BE2C (cell line): ENCODE measurements at regions not wholly inside any gene's neighbourhood (a gene's known extent, or its start where the extent isn't known, plus 50 kb on each side); places are given as distances from the start of the nearest gene placed in this dataset.

Experiments used
- DNase-seq: peaks from one replicate; pipeline ENCODE4 v3.0.0-alpha.2; 2020
- H3K27me3 ChIP-seq: fragments of 250-450 bp; sonication (Bioruptor Pico); 2 replicates; pipeline ENCODE4 v1.5.1; 2020; ENCODE audit warnings: mild to moderate bottlenecking
- H3K36me3 ChIP-seq: fragments of 250-450 bp; sonication (Bioruptor Pico); 2 replicates; pipeline ENCODE4 v1.5.1; 2020; ENCODE audit warnings: mild to moderate bottlenecking
- H3K4me1 ChIP-seq: fragments of 250-450 bp; sonication (Bioruptor Pico); 2 replicates; pipeline ENCODE4 v1.5.1; 2020
- H3K4me3 ChIP-seq: 2 replicates; pipeline ENCODE4 v1.5.1; 2011; ENCODE audit warnings: low read depth, low read length
- H3K9me3 ChIP-seq: fragments of 250-450 bp; sonication (Bioruptor Pico); 2 replicates; pipeline ENCODE4 v1.5.1; 2020
- TF ChIP-seq, protein P1 (sequence below): IDR thresholded peaks from 2 replicates; pipeline ENCODE4 v1.5.1; 2012; ENCODE audit warnings: mild to moderate bottlenecking, low read depth, low read length

- TF ChIP-seq, protein P1, sequence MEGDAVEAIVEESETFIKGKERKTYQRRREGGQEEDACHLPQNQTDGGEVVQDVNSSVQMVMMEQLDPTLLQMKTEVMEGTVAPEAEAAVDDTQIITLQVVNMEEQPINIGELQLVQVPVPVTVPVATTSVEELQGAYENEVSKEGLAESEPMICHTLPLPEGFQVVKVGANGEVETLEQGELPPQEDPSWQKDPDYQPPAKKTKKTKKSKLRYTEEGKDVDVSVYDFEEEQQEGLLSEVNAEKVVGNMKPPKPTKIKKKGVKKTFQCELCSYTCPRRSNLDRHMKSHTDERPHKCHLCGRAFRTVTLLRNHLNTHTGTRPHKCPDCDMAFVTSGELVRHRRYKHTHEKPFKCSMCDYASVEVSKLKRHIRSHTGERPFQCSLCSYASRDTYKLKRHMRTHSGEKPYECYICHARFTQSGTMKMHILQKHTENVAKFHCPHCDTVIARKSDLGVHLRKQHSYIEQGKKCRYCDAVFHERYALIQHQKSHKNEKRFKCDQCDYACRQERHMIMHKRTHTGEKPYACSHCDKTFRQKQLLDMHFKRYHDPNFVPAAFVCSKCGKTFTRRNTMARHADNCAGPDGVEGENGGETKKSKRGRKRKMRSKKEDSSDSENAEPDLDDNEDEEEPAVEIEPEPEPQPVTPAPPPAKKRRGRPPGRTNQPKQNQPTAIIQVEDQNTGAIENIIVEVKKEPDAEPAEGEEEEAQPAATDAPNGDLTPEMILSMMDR, result no peak
- Histone ChIP-seq H3K4me3 (no peak overlapping the region), H3K4me1 (no peaks in the 10 kb centered on the region), H3K36me3 (no peaks in the 10 kb centered on the region), H3K27me3 (no peaks in the 10 kb centered on the region; the same call in none of the 2 replicates), H3K9me3 (no peaks in the 10 kb centered on the region)
- no peak for DNase-seq
Measured at GRCh38 chr5:2024986-2025721, 142.4 kb upstream of the IRX4 start.

GRCh38 chr5:2023196-2023595 is 140.5 kb upstream of the IRX4 start:
- no peak overlapping the region for H3K4me3 ChIP-seq
- DNase-seq, result no peak
- TF ChIP-seq, protein P1, result no peak
- no peaks in the 10 kb centered on the region for H3K36me3 ChIP-seq
- no peaks in the 10 kb centered on the region; the same call in none of the 2 replicates for H3K27me3 ChIP-seq
- no peaks in the 10 kb centered on the region for H3K9me3 ChIP-seq
- no peaks in the 10 kb centered on the region for H3K4me1 ChIP-seq

DNA sequence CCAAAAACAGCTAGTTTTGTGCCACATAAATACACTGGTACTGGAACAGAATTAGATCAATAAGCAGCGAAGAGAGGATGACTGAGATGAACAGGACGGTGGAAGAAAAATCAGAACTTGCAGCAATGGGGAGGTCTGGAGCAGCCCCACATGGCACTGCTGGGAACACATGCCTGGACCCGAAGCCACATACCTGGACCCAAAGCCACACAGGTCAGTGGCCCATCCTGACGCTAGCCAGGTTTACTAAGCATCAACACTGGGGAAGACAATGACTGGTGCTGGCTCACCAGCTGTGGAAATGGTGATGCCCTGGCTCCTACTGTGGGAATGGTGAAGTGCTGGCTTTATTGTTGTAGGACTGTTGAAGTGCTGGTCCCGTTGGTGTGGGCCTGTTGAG is 139.7 kb upstream of the IRX4 start:
- DNase-seq, result no peak
- H3K9me3 ChIP-seq, result no peaks in the 10 kb centered on the region
- TF ChIP-seq, protein P1, result no peak
- H3K4me3 ChIP-seq, result no peak overlapping the region
- H3K36me3 ChIP-seq, result no peaks in the 10 kb centered on the region
- H3K27me3 ChIP-seq, result no peaks in the 10 kb centered on the region; the same call in none of the 2 replicates
- H3K4me1 ChIP-seq, result no peaks in the 10 kb centered on the region

- H3K27me3 ChIP-seq, result no peaks in the 10 kb centered on the region; the same call in none of the 2 replicates
- H3K4me1 ChIP-seq, result no peaks in the 10 kb centered on the region
- H3K9me3 ChIP-seq, result no peaks in the 10 kb centered on the region
- H3K4me3 ChIP-seq, result no peak overlapping the region
- H3K36me3 ChIP-seq, result no peaks in the 10 kb centered on the region
- no peak for DNase-seq
- TF ChIP-seq, protein P1, result no peak
Measured at GRCh38 chr5:2021484-2022176, 138.9 kb upstream of the IRX4 start.

GRCh38 chr5:2020730-2021129 is 138.0 kb upstream of the IRX4 start:
- Histone ChIP-seq H3K27me3 (no peaks in the 10 kb centered on the region; the same call in none of the 2 replicates), H3K4me1 (no peaks in the 10 kb centered on the region), H3K9me3 (no peaks in the 10 kb centered on the region), H3K36me3 (no peaks in the 10 kb centered on the region), H3K4me3 (no peak overlapping the region)
- TF ChIP-seq, protein P1, result no peak
- DNase-seq, result no peak

DNA sequence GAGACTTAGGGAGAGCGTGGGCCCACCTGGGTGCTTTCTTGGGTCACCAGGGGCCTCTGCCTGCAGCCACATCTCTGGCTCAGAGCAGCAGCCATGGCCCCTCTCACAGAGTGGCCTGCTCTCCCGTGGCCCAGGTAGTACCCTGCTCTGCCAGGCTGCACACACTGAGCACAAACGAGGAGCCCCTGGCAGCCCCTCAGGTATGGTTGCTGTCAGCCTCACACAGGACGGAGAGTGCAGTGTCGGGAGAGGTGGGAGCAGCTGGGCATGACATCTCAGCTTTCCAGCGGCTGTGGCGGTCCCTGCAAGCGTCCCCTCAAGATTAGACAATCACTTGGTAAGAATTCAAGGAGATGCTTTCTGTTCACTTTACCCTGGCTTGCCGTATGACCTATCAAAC is 137.0 kb upstream of the IRX4 start:
- Histone ChIP-seq H3K4me1 (no peaks in the 10 kb centered on the region), H3K9me3 (no peaks in the 10 kb centered on the region), H3K27me3 (no peaks in the 10 kb centered on the region; the same call in none of the 2 replicates), H3K36me3 (no peaks in the 10 kb centered on the region), H3K4me3 (no peak overlapping the region)
- TF ChIP-seq, protein P1, result no peak
- no peak for DNase-seq
